ENCODE measurements at regions not wholly inside any gene's neighbourhood (a gene's known extent, or its start where the extent isn't known, plus 50 kb on each side); places are given as distances from the start of the nearest gene placed in this dataset.

DNA sequence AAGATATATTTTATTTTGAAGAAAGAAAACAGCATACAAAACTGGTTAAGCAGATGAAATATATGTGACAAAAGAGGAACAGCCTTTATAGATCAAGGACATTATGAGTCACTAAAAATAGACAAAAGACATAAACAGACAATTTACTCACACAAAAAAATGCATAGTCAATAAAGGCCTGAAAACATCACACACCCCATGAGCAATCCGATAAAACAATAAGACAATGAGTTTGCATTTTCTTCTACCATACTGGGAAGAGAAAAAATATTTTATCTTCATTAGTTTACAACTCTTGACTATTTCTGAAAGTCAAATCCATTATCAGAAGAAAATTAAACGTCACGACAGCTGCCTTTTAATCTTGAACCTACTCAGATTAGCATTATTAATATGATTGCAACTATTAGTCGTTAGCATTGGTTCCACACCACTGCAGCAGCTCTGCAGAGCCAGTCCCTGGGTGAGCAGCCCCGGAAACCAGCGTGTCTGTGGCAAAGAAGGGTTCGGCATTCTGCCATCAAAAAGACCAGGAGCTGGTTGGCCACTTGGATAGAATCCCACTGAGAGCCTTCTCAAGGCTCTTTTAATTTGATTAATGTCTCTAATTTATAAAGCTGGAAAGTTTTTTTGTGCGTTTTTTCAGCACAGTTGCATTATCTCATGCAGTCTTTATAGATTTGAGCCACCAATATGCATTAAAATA lies 305.4 kb upstream of the SHH start:
- DNase-seq = no peak
- no peaks in the 10 kb centered on the region for H3K4me1 Mint-ChIP-seq (ENCODE audit: low read depth)
- no peaks in the 10 kb centered on the region for H3K27me3 Mint-ChIP-seq (ENCODE audit: low read depth)
- no peak overlapping the region for H3K4me3 Mint-ChIP-seq
- no peak overlapping the region for H3K27ac Mint-ChIP-seq
- H3K36me3 Mint-ChIP-seq (ENCODE audit: low read depth) = no peaks in the 10 kb centered on the region
- CTCF ChIA-PET = no interaction called here
- intact Hi-C loops (cut with micrococcal nuclease) = no loop called here
- no peaks in the 10 kb centered on the region for H3K9me3 Mint-ChIP-seq

DNA sequence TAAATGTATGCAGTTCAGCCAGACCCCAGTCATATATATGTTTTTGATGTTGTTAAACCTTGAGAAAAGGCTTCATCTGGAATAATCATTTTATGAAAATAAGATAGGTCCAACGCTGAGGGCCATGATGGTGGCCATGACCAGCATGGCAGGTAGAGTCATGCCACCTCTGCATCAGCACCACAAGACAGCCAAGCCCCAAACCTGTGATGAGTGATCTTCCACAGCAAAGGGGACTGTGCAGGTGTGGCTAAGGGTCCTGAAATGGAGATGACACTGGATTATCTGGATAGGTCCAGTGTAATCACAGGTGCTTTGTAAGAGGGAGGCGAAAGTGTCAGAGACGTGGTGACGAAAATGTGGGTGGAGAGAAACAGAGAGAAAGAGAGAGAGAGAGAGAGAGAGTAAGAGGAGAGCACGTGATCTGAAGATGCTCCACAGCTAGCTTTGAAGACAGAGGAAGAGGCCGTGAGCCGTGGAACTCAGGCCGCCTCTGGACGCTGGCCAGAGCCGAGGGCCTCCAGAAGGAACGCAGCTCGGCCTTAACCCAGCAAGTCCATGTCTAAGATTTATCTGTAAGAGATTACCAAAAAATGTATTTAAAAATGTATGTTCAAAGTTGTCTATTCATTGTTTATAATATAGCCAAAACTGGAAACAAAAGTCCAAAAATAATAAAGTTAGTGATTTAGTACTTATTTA lies 304.4 kb upstream of the SHH start:
- CTCF ChIA-PET = no interaction called here

DNA sequence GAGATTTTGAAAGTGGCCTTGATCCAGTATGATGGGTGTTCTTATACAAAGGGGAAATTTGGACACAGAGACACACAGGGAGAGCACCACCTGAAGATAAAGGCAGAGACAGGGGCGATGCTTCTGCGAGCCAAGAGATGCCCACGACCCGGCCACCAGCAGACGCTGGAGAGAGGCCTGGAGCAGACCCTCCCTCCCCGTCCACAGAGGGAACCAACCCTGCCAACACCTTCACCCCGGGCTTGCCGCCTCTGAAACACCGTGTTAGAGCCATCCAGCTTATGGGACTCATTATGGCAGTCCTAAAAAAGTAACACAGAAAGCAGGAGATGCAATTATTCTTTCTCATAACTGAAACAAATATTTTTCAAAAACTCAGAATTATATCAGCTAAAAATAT lies 303.3 kb upstream of the SHH start:
- no peaks in the 10 kb centered on the region for H3K4me1 Mint-ChIP-seq (ENCODE audit: low read depth)
- CTCF ChIA-PET = no interaction called here
- DNase-seq = no peak
- no peaks in the 10 kb centered on the region for H3K9me3 Mint-ChIP-seq
- intact Hi-C loops (cut with micrococcal nuclease) = no loop called here
- no peak overlapping the region for H3K27ac Mint-ChIP-seq
- H3K36me3 Mint-ChIP-seq (ENCODE audit: low read depth) = no peaks in the 10 kb centered on the region
- H3K4me3 Mint-ChIP-seq = no peak overlapping the region
- H3K27me3 Mint-ChIP-seq (ENCODE audit: low read depth) = no peaks in the 10 kb centered on the region

More for the DNA sequence above, 304.4 kb upstream of the SHH start:
- Mint-ChIP-seq H3K36me3 (ENCODE audit: low read depth) (no peaks in the 10 kb centered on the region), H3K27me3 (ENCODE audit: low read depth) (no peaks in the 10 kb centered on the region), H3K4me3 (no peak overlapping the region), H3K4me1 (ENCODE audit: low read depth) (no peaks in the 10 kb centered on the region), H3K27ac (no peak overlapping the region), H3K9me3 (no peaks in the 10 kb centered on the region)
- no peak for DNase-seq
- intact Hi-C loops (cut with micrococcal nuclease) = no loop called here

DNA sequence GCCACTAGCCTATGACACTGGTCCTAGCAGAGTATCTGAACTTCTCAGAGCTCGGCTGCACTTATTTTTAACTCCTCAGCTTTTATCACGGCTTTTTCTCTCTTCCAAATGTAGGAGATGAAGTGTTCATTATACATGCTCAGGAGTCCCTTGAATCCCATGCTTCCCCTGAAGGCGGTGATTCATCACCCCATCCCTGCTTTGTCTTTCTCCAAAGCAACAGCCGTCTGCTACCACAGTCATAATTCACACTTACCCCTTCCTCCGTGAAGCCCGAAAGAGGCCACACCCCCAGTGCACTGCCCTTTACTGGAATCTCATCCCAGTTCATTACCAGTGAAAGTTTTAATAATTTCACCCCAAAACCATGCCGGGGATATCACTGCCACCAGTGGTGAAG lies 301.5 kb upstream of the SHH start:
- Mint-ChIP-seq H3K4me1 (ENCODE audit: low read depth) (no peaks in the 10 kb centered on the region), H3K4me3 (no peak overlapping the region), H3K9me3 (no peaks in the 10 kb centered on the region), H3K36me3 (ENCODE audit: low read depth) (no peaks in the 10 kb centered on the region), H3K27me3 (ENCODE audit: low read depth) (no peaks in the 10 kb centered on the region), H3K27ac (no peak overlapping the region)
- intact Hi-C loops (cut with micrococcal nuclease) = no loop called here
- no peak for DNase-seq
- CTCF ChIA-PET = no interaction called here

DNA sequence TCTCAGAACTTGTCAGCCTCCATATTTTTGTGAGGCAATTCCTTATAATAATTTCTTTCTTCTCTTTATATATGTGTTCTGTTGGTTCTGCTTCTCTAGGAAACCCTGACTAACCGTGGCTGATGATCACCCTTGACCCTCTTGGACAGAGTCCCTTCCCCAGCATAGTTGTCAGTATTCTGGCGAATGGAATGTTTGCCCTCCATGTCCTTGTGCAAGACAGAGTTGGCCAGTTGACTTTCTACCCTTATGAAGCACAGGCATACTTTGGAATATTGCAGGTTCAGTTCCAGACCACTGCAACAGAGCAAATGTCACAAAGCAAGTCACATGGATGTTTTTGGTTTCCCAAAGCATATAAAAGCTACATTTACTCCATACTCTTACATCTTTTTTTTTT lies 297.7 kb upstream of the SHH start:
- Mint-ChIP-seq H3K9me3 (no peaks in the 10 kb centered on the region), H3K36me3 (ENCODE audit: low read depth) (no peaks in the 10 kb centered on the region), H3K4me3 (no peak overlapping the region), H3K27me3 (ENCODE audit: low read depth) (no peaks in the 10 kb centered on the region), H3K27ac (peak overlapping the region; percentile 13), H3K4me1 (ENCODE audit: low read depth) (no peaks in the 10 kb centered on the region)
- CTCF ChIA-PET = no interaction called here
- intact Hi-C loops (cut with micrococcal nuclease) = no loop called here
- DNase-seq = no peak

DNA sequence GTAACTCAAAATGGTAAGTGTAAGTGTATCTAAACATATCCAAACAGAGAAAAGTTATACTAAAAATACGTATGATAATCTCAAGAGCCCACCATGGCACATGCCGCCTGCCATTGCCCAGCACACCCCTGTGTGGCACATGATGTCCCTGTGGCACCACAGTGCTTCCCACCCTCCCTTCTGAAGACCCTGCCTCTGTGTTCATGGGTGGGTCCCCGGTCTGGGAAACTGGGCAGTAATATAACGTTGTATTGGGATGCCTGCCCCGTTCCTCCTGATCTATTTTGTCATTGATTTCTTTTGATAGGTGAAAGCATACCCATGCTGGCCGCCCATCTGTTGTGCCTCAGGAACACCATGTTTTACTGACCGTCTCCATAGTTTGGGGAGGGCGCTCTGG lies 296.8 kb upstream of the SHH start:
- Mint-ChIP-seq H3K4me3 (no peak overlapping the region), H3K4me1 (ENCODE audit: low read depth) (no peaks in the 10 kb centered on the region), H3K27ac (no peak overlapping the region), H3K27me3 (ENCODE audit: low read depth) (no peaks in the 10 kb centered on the region), H3K36me3 (ENCODE audit: low read depth) (no peaks in the 10 kb centered on the region), H3K9me3 (no peaks in the 10 kb centered on the region)
- no peak for DNase-seq
- CTCF ChIA-PET = no interaction called here
- intact Hi-C loops (cut with micrococcal nuclease) = no loop called here

DNA sequence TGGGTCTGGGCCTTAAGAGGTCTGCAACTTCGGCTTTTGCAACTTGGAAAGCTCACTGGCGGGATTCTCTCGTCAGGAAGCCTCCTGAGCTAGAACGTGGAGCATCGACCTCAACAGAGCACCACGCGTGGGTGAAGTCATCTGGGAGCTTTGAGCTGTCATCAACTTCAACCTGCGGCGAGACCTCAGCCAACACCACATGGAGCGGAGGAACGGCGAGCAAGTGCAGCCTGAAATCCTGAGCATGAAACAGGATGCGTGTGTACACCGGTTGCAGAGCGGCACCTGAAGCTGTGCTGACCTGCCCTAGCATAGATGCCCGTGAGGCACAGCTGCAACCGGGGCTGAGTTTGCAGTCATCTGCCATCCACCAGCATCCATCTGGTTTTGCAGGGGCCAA lies 295.7 kb upstream of the SHH start:
- no peaks in the 10 kb centered on the region for H3K36me3 Mint-ChIP-seq (ENCODE audit: low read depth)
- no peaks in the 10 kb centered on the region for H3K4me1 Mint-ChIP-seq (ENCODE audit: low read depth)
- no peak for DNase-seq
- H3K9me3 Mint-ChIP-seq = no peaks in the 10 kb centered on the region
- intact Hi-C loops (cut with micrococcal nuclease) = no loop called here
- H3K27ac Mint-ChIP-seq = no peak overlapping the region
- CTCF ChIA-PET = interaction anchor here (0.7 kb wide), 1 partner anchor 397 kb away, joined by 3 read pairs; no protein-coding TSS in a partner anchor
- no peak overlapping the region for H3K4me3 Mint-ChIP-seq
- H3K27me3 Mint-ChIP-seq (ENCODE audit: low read depth) = no peaks in the 10 kb centered on the region

DNA sequence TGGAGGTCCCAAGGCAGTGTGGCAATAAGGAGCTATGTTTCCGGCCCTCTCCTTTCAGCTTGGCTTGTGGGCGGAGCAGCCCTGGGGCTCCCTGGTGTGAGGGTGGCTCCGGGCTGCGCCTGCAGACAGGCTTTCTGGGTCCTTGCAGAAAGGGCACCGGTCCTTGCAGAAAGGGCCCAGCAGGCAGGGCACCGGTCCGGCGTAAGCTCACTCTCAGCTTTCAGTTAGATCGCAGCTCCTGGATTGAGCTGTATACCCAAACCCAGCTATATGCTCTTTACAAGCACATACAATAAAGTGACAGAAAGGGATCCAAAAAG lies 293.8 kb upstream of the SHH start:
- CTCF ChIA-PET = no interaction called here
- H3K27ac Mint-ChIP-seq = no peak overlapping the region
- no peaks in the 10 kb centered on the region for H3K9me3 Mint-ChIP-seq
- H3K4me1 Mint-ChIP-seq (ENCODE audit: low read depth) = no peaks in the 10 kb centered on the region
- intact Hi-C loops (cut with micrococcal nuclease) = no loop called here
- H3K27me3 Mint-ChIP-seq (ENCODE audit: low read depth) = no peaks in the 10 kb centered on the region
- no peaks in the 10 kb centered on the region for H3K36me3 Mint-ChIP-seq (ENCODE audit: low read depth)
- no peak overlapping the region for H3K4me3 Mint-ChIP-seq
- no peak for DNase-seq

DNA sequence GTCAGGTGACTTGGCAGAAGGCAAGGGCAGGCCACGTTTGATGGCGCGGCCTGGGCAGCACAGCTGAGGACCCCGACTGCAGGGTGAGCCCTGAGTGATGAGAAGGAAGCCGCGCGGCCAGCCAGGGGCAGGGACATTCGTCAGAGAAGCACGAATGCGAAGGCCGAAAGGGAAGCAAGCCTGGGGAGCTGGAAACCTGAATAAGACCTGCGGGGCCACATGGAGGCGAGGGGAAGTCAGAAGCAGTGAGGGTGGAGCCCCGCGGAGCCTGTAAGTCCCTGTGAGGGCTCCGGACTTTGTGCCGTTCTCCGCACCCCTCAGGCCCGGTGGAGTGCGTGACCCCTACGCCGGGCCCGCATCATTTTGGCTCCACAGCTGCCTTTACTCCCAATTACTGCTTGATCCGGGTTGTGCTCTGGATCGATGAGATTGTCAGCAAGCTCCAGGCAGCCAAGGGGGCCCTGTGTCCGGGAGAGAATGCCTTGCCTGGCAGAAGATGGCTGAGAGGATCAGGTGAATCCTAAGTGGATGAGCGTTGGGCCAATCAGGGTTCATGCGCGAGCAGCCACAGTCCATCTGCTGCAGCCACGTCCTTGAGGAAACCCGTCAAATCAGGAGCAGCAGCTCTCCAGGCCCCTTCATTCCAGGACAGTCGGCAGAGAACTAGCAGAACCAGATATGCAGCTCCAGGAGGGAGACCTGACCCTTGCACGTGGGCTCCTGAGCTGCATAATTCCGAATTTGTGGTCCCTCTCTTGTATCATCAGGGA lies 293.3 kb upstream of the SHH start:
- Mint-ChIP-seq H3K9me3 (no peaks in the 10 kb centered on the region), H3K27me3 (ENCODE audit: low read depth) (no peaks in the 10 kb centered on the region), H3K36me3 (ENCODE audit: low read depth) (no peaks in the 10 kb centered on the region), H3K4me1 (ENCODE audit: low read depth) (no peaks in the 10 kb centered on the region), H3K4me3 (no peak overlapping the region), H3K27ac (no peak overlapping the region)
- DNase-seq = no peak
- CTCF ChIA-PET = no interaction called here
- intact Hi-C loops (cut with micrococcal nuclease) = no loop called here

DNA sequence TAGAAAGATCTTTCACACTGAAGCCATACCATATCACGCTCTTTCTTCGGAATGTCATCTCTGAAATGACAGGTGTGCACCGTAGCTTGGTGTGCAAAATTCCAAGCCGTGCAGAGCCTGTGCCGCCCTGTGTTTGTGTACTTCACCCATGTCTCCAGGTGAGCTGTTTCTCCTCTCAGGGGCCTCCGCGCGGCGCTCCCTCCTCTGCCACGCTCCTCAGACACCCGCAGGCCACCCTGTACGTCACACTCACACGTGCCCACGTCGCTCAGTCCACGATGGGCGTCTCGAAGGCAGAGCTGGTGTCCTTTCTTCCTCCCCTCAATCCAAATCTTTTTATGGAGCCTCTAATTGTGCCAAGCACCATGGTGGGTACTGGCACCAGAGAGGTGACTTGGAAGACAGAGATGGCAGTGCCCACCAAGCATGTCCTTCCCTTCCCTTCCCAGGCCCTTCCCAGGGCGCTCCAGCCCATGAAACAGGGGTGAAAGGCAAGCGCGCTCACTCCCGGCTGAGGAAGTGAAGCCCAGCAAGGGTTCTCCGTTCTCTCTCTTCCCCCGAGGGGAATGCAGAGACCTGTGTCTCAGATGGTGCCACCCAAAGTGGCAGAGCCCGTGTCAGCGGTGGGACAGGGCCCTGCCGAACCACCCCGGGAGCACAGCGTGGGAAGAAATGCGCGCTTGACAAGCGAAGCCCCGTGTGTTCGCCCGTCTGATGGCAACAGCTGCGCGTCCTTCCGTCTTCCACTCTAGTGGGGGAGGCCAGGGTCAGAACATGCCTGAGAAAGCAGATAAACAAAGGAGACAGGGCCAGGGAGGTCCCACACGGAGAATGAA lies 292.5 kb upstream of the SHH start:
- Mint-ChIP-seq H3K36me3 (ENCODE audit: low read depth) (no peaks in the 10 kb centered on the region), H3K4me3 (no peak overlapping the region)

DNA sequence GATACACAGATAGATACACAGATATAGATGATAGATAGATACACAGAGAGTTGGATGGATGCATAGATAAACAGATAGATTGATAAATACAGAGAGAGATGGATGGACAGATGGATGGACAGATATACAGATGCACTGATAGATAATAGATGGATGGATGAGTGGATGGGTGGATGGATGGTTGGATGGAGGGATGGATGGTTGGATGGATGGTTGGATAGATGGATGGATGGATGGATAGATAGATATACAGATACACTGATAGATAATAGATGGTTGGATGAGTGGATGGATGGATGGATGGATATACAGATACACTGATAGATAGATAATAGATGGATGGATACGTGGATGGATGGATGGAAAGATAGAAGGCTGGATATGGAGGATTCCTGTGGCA lies 290.0 kb upstream of the SHH start:
- intact Hi-C loops (cut with micrococcal nuclease) = no loop called here
- Mint-ChIP-seq H3K27me3 (ENCODE audit: low read depth) (no peaks in the 10 kb centered on the region), H3K36me3 (ENCODE audit: low read depth) (no peaks in the 10 kb centered on the region), H3K27ac (no peak overlapping the region), H3K9me3 (no peaks in the 10 kb centered on the region), H3K4me3 (no peak overlapping the region), H3K4me1 (ENCODE audit: low read depth) (peaks cover 4% of the 10 kb centered on the region)
- DNase-seq = no peak
- CTCF ChIA-PET = no interaction called here

More for the DNA sequence above, 292.5 kb upstream of the SHH start:
- Mint-ChIP-seq H3K27me3 (ENCODE audit: low read depth) (no peaks in the 10 kb centered on the region), H3K27ac (no peak overlapping the region), H3K4me1 (ENCODE audit: low read depth) (no peaks in the 10 kb centered on the region), H3K9me3 (no peaks in the 10 kb centered on the region)
- intact Hi-C loops (cut with micrococcal nuclease) = no loop called here
- DNase-seq = no peak
- CTCF ChIA-PET = no interaction called here

DNA sequence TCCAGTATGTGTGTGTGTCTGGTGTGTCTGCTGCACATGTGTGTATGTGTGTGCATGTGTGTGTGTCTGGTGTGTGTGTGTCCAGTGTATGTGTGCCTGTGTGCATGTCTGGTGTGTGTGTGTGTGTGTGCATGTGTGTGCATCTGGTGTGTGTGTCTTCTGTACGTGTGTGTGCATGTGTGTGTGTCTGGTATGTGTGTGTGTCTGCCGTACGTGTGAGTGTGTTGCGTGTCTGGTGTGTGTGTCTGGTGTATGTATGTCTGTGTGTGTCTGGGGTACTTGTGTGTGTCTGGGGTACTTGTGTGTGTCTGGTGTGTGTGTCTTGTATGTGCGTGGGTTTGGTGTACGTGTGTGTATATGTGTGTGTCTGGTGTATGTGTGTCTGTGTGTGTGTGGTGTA lies 289.1 kb upstream of the SHH start:
- CTCF ChIA-PET = no interaction called here
- H3K4me3 Mint-ChIP-seq = no peak overlapping the region
- H3K27ac Mint-ChIP-seq = no peak overlapping the region
- intact Hi-C loops (cut with micrococcal nuclease) = no loop called here
- H3K36me3 Mint-ChIP-seq (ENCODE audit: low read depth) = no peaks in the 10 kb centered on the region
- peaks cover 13% of the 10 kb centered on the region for H3K4me1 Mint-ChIP-seq (ENCODE audit: low read depth)
- H3K9me3 Mint-ChIP-seq = no peaks in the 10 kb centered on the region
- H3K27me3 Mint-ChIP-seq (ENCODE audit: low read depth) = no peaks in the 10 kb centered on the region
- DNase-seq = no peak

Data from activated naive CD4-positive, alpha-beta T cell treated with anti-CD3 and anti-CD28 coated beads for 36 hours (primary cell).